Right lobe of liver (tissue), 4 donors: ENCODE measurements at regions not wholly inside any gene's neighbourhood (a gene's known extent, or its start where the extent isn't known, plus 50 kb on each side); places are given as distances from the start of the nearest gene placed in this dataset.

Experiments
- POLR2A ChIP-seq: fragments of 450-650 bp; IDR thresholded peaks from one replicate; pipeline ENCODE4 v1.6.1; 2017; ENCODE audit warnings: antibody characterized with exemption, mild to moderate bottlenecking
- TF ChIP-seq, protein P1 (sequence below), 4 donors: fragments of 200-600 bp in 3 of 4; fragments of 450-650 bp in 1 of 4; IDR thresholded peaks; one replicate each; pipeline versions ENCODE4 v1.5.1 to v1.8.0; 2016 to 2022; ENCODE audit warnings: antibody characterized with exemption in 4 of 4, mild to moderate bottlenecking in 2 of 4
- donor health status: DM: no; HTN: no; CAD: no.
- donor health status: DM: no; HTN: no; CAD: no.
- donor health status: DM: no; HTN: yes; CAD: no.

DNA sequence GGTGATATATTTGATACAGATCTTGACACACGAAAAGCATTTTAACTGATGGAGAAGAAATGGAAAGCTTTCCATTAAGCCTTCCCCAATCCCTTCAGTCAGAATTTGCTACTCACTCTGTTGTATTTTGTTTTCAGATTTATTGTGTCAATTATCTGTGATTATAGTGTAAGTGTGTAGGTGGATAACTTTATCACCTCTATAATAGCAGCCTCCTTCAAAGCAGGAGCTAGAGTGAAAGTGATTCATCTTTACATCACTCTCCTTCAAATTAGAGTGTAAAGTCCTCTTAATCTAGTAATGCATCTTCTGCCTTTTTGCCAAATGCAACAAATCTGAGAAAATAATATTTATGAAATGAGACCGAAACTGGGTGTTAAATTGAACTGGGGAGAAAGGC, 459.7 kb upstream of the ZP4 start:
- TF ChIP-seq, protein P1, sequence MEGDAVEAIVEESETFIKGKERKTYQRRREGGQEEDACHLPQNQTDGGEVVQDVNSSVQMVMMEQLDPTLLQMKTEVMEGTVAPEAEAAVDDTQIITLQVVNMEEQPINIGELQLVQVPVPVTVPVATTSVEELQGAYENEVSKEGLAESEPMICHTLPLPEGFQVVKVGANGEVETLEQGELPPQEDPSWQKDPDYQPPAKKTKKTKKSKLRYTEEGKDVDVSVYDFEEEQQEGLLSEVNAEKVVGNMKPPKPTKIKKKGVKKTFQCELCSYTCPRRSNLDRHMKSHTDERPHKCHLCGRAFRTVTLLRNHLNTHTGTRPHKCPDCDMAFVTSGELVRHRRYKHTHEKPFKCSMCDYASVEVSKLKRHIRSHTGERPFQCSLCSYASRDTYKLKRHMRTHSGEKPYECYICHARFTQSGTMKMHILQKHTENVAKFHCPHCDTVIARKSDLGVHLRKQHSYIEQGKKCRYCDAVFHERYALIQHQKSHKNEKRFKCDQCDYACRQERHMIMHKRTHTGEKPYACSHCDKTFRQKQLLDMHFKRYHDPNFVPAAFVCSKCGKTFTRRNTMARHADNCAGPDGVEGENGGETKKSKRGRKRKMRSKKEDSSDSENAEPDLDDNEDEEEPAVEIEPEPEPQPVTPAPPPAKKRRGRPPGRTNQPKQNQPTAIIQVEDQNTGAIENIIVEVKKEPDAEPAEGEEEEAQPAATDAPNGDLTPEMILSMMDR (IDR thresholded peaks at IDR 0.05) = no peak
- TF ChIP-seq POLR2A = no peak
